ENCODE measurements at regions not wholly inside any gene's neighbourhood (a gene's known extent, or its start where the extent isn't known, plus 50 kb on each side); places are given as distances from the start of the nearest gene placed in this dataset.

GRCh38 chr5:124650147-124650561, 96.3 kb downstream of the ZNF608 start:
- peak; percentile 62 for DNase-seq (ENCODE audit: low spot score)
- in situ Hi-C loops (cut with HindIII; ENCODE audit: low sequenced_read_pairs), result no loop called here

- DNase-seq (ENCODE audit: low spot score), result peak; percentile 80
- in situ Hi-C loops (cut with HindIII; ENCODE audit: low sequenced_read_pairs), result no loop called here
These were observed 96.8 kb downstream of the ZNF608 start for GRCh38 chr5:124649491-124650146.

GRCh38 chr5:124648902-124649467, 97.5 kb downstream of the ZNF608 start:
- DNase-seq (ENCODE audit: low spot score), result no peak
- in situ Hi-C loops (cut with HindIII; ENCODE audit: low sequenced_read_pairs), result no loop called here

- no peak for DNase-seq (ENCODE audit: low spot score)
- in situ Hi-C loops (cut with HindIII; ENCODE audit: low sequenced_read_pairs), result no loop called here
These were observed 99.1 kb downstream of the ZNF608 start for GRCh38 chr5:124647352-124647751.

- no peak for DNase-seq (ENCODE audit: low spot score)
- in situ Hi-C loops (cut with HindIII; ENCODE audit: low sequenced_read_pairs), result no loop called here
These were observed 101.0 kb downstream of the ZNF608 start for GRCh38 chr5:124645396-124645795.

GRCh38 chr5:124644582-124644981, 101.9 kb downstream of the ZNF608 start:
- no peak for DNase-seq (ENCODE audit: low spot score)
- in situ Hi-C loops (cut with HindIII; ENCODE audit: low sequenced_read_pairs), result no loop called here

- in situ Hi-C loops (cut with HindIII; ENCODE audit: low sequenced_read_pairs), result no loop called here
These were observed 102.3 kb downstream of the ZNF608 start for GRCh38 chr5:124644138-124644537.

GRCh38 chr5:124643336-124643735, 103.1 kb downstream of the ZNF608 start:
- in situ Hi-C loops (cut with HindIII; ENCODE audit: low sequenced_read_pairs), result no loop called here
- DNase-seq (ENCODE audit: low spot score), result no peak

More at GRCh38 chr5:124644138-124644537, 102.3 kb downstream of the ZNF608 start:
- DNase-seq (ENCODE audit: low spot score), result no peak

- DNase-seq (ENCODE audit: low spot score), result no peak
- in situ Hi-C loops (cut with HindIII; ENCODE audit: low sequenced_read_pairs), result no loop called here
These were observed 104.3 kb downstream of the ZNF608 start for GRCh38 chr5:124642151-124642550.

GRCh38 chr5:124641154-124641792, 105.2 kb downstream of the ZNF608 start:
- in situ Hi-C loops (cut with HindIII; ENCODE audit: low sequenced_read_pairs), result no loop called here
- no peak for DNase-seq (ENCODE audit: low spot score)

GRCh38 chr5:124639095-124639665, 107.3 kb downstream of the ZNF608 start:
- no peak for DNase-seq (ENCODE audit: low spot score)
- in situ Hi-C loops (cut with HindIII; ENCODE audit: low sequenced_read_pairs), result no loop called here

GRCh38 chr5:124637011-124637410, 109.4 kb downstream of the ZNF608 start:
- no peak for DNase-seq (ENCODE audit: low spot score)
- in situ Hi-C loops (cut with HindIII; ENCODE audit: low sequenced_read_pairs), result no loop called here

GRCh38 chr5:124634741-124635323, 111.6 kb downstream of the ZNF608 start:
- in situ Hi-C loops (cut with HindIII; ENCODE audit: low sequenced_read_pairs), result no loop called here
- DNase-seq (ENCODE audit: low spot score), result no peak

GRCh38 chr5:124634228-124634739, 112.2 kb downstream of the ZNF608 start:
- no peak for DNase-seq (ENCODE audit: low spot score)
- in situ Hi-C loops (cut with HindIII; ENCODE audit: low sequenced_read_pairs), result no loop called here

- no peak for DNase-seq (ENCODE audit: low spot score)
- in situ Hi-C loops (cut with HindIII; ENCODE audit: low sequenced_read_pairs), result no loop called here
These were observed 113.2 kb downstream of the ZNF608 start for GRCh38 chr5:124633209-124633608.

GRCh38 chr5:124631874-124632550, 114.4 kb downstream of the ZNF608 start:
- DNase-seq (ENCODE audit: low spot score), result no peak
- in situ Hi-C loops (cut with HindIII; ENCODE audit: low sequenced_read_pairs), result no loop called here

GRCh38 chr5:124630767-124631704, 115.4 kb downstream of the ZNF608 start:
- in situ Hi-C loops (cut with HindIII; ENCODE audit: low sequenced_read_pairs), result no loop called here
- no peak for DNase-seq (ENCODE audit: low spot score)
